ENCODE measurements at regions not wholly inside any gene's neighbourhood (a gene's known extent, or its start where the extent isn't known, plus 50 kb on each side); places are given as distances from the start of the nearest gene placed in this dataset.
"Not testable (repeated sequence)": the region's sequence is repeated elsewhere in the genome, so short reads cannot be mapped to it uniquely, and the experiment has no call there.

DNA sequence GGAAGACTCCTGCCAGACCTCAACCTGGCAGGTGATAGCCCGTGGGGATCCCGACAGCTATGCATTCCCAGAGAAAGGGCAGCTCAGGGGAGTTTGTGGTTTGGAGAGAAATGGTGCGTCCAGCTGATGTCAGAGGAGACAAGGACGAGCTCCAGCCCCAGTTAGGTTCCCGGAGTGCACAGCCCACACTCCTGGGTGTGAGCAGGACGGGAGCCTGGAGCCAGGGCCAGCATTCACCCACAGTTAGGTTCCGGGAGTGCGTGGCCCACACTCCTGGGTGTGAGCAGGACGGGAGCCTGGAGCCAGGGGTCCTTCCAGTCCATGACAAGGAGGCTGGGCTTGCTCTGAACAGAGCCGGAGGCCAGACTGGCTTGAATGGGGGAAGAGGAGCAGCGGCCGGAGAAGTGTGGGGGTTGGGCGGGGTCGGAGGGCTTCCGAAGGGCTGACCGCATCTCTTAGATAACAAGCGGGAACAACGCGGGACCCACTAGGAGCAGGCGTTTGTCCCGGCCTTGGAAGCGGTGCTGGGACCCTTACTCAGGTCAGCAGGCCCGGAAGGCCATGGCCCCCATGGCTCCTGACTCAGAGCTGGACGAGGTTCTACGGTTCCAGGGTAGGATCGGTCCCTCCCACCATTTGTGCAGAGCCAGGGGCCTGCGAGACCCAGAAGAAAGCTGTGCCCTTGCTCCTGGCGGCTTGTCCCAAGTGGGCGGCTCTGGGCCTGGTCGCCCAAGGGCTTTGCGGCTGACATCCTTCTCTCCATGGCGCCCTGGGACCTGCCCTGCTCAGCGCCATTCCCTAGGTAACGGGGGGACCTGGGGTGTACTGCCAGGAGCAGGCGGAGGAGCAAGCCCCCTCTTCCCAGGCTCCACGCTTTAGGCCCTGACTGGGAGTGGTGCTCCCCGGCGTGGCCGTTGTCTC, 185.6 kb downstream of the RTP5 start:
- Histone ChIP-seq H3K4me1 (ENCODE audit: control insufficient read depth, insufficient read depth, low read length) (no peaks in the 10 kb centered on the region), H3K27me3 (ENCODE audit: control insufficient read depth, insufficient read depth, low read length) (peaks cover 82% of the 10 kb centered on the region), H3K9me3 (ENCODE audit: control insufficient read depth, insufficient read depth, low read length) (no peaks in the 10 kb centered on the region), H3K4me3 (ENCODE audit: low read depth, low read length) (no peak overlapping the region), H3K9ac (ENCODE audit: low read depth, low read length) (no peak overlapping the region), H3K36me3 (ENCODE audit: control insufficient read depth, insufficient read depth, low read length) (no peaks in the 10 kb centered on the region)

- Histone ChIP-seq H3K27me3 (ENCODE audit: control insufficient read depth, insufficient read depth, low read length) (peaks cover 76% of the 10 kb centered on the region), H3K9me3 (ENCODE audit: control insufficient read depth, insufficient read depth, low read length) (peaks cover 3% of the 10 kb centered on the region)
Observed at GRCh38 chr2:242056026-242056425, 186.5 kb downstream of the RTP5 start.

GRCh38 chr2:242056785-242057184, 187.3 kb downstream of the RTP5 start:
- Histone ChIP-seq H3K36me3 (ENCODE audit: control insufficient read depth, insufficient read depth, low read length) (no peaks in the 10 kb centered on the region), H3K27me3 (ENCODE audit: control insufficient read depth, insufficient read depth, low read length) (peaks cover 68% of the 10 kb centered on the region), H3K9ac (ENCODE audit: low read depth, low read length) (no peak overlapping the region), H3K4me1 (ENCODE audit: control insufficient read depth, insufficient read depth, low read length) (no peaks in the 10 kb centered on the region), H3K9me3 (ENCODE audit: control insufficient read depth, insufficient read depth, low read length) (peaks cover 5% of the 10 kb centered on the region), H3K4me3 (ENCODE audit: low read depth, low read length) (no peak overlapping the region)

More at GRCh38 chr2:242056026-242056425, 186.5 kb downstream of the RTP5 start:
- Histone ChIP-seq H3K4me1 (ENCODE audit: control insufficient read depth, insufficient read depth, low read length) (no peaks in the 10 kb centered on the region), H3K4me3 (ENCODE audit: low read depth, low read length) (no peak overlapping the region), H3K9ac (ENCODE audit: low read depth, low read length) (no peak overlapping the region), H3K36me3 (ENCODE audit: control insufficient read depth, insufficient read depth, low read length) (no peaks in the 10 kb centered on the region)

GRCh38 chr2:242057379-242058040, 188.0 kb downstream of the RTP5 start:
- Histone ChIP-seq H3K4me3 (ENCODE audit: low read depth, low read length) (no peak overlapping the region), H3K9me3 (ENCODE audit: control insufficient read depth, insufficient read depth, low read length) (peaks cover 5% of the 10 kb centered on the region), H3K36me3 (ENCODE audit: control insufficient read depth, insufficient read depth, low read length) (no peaks in the 10 kb centered on the region), H3K4me1 (ENCODE audit: control insufficient read depth, insufficient read depth, low read length) (no peaks in the 10 kb centered on the region), H3K27me3 (ENCODE audit: control insufficient read depth, insufficient read depth, low read length) (peaks cover 63% of the 10 kb centered on the region), H3K9ac (ENCODE audit: low read depth, low read length) (no peak overlapping the region)

- no peak overlapping the region for H3K9ac ChIP-seq (ENCODE audit: low read depth, low read length)
- H3K4me1 ChIP-seq (ENCODE audit: control insufficient read depth, insufficient read depth, low read length), result peaks cover 4% of the 10 kb centered on the region
- no peaks in the 10 kb centered on the region for H3K36me3 ChIP-seq (ENCODE audit: control insufficient read depth, insufficient read depth, low read length)
- H3K27me3 ChIP-seq (ENCODE audit: control insufficient read depth, insufficient read depth, low read length), result peaks cover 56% of the 10 kb centered on the region
- H3K9me3 ChIP-seq (ENCODE audit: control insufficient read depth, insufficient read depth, low read length), result peaks cover 5% of the 10 kb centered on the region
- no peak overlapping the region for H3K4me3 ChIP-seq (ENCODE audit: low read depth, low read length)
Observed at GRCh38 chr2:242058116-242058680, 188.7 kb downstream of the RTP5 start.

- H3K4me3 ChIP-seq (ENCODE audit: low read depth, low read length), result no peak overlapping the region
- H3K9me3 ChIP-seq (ENCODE audit: control insufficient read depth, insufficient read depth, low read length), result peaks cover 5% of the 10 kb centered on the region
- no peak overlapping the region for H3K9ac ChIP-seq (ENCODE audit: low read depth, low read length)
- no peaks in the 10 kb centered on the region for H3K36me3 ChIP-seq (ENCODE audit: control insufficient read depth, insufficient read depth, low read length)
- H3K27me3 ChIP-seq (ENCODE audit: control insufficient read depth, insufficient read depth, low read length), result peaks cover 42% of the 10 kb centered on the region
- peaks cover 11% of the 10 kb centered on the region for H3K4me1 ChIP-seq (ENCODE audit: control insufficient read depth, insufficient read depth, low read length)
Observed at GRCh38 chr2:242059566-242059965, 190.0 kb downstream of the RTP5 start.

GRCh38 chr2:242060212-242060835, 190.8 kb downstream of the RTP5 start:
- Histone ChIP-seq H3K27me3 (ENCODE audit: control insufficient read depth, insufficient read depth, low read length) (peaks cover 36% of the 10 kb centered on the region), H3K36me3 (ENCODE audit: control insufficient read depth, insufficient read depth, low read length) (no peaks in the 10 kb centered on the region), H3K4me3 (ENCODE audit: low read depth, low read length) (no peak overlapping the region), H3K4me1 (ENCODE audit: control insufficient read depth, insufficient read depth, low read length) (peaks cover 12% of the 10 kb centered on the region), H3K9me3 (ENCODE audit: control insufficient read depth, insufficient read depth, low read length) (peaks cover 5% of the 10 kb centered on the region), H3K9ac (ENCODE audit: low read depth, low read length) (no peak overlapping the region)

- H3K36me3 ChIP-seq (ENCODE audit: control insufficient read depth, insufficient read depth, low read length); H3K9ac ChIP-seq (ENCODE audit: low read depth, low read length); H3K9me3 ChIP-seq (ENCODE audit: control insufficient read depth, insufficient read depth, low read length); H3K4me3 ChIP-seq (ENCODE audit: low read depth, low read length): not testable (repeated sequence)
- peaks cover 21% of the 10 kb centered on the region for H3K27me3 ChIP-seq (ENCODE audit: control insufficient read depth, insufficient read depth, low read length)
- peaks cover 12% of the 10 kb centered on the region for H3K4me1 ChIP-seq (ENCODE audit: control insufficient read depth, insufficient read depth, low read length)
Observed at GRCh38 chr2:242061930-242062329, 192.4 kb downstream of the RTP5 start.

- Histone ChIP-seq H3K36me3 (ENCODE audit: control insufficient read depth, insufficient read depth, low read length) (no peaks in the 10 kb centered on the region), H3K9ac (ENCODE audit: low read depth, low read length) (no peak overlapping the region), H3K9me3 (ENCODE audit: control insufficient read depth, insufficient read depth, low read length) (peaks cover 5% of the 10 kb centered on the region), H3K4me1 (ENCODE audit: control insufficient read depth, insufficient read depth, low read length) (peaks cover 12% of the 10 kb centered on the region), H3K4me3 (ENCODE audit: low read depth, low read length) (no peak overlapping the region), H3K27me3 (ENCODE audit: control insufficient read depth, insufficient read depth, low read length) (peaks cover 9% of the 10 kb centered on the region)
Observed at GRCh38 chr2:242063436-242063835, 193.9 kb downstream of the RTP5 start.

DNA sequence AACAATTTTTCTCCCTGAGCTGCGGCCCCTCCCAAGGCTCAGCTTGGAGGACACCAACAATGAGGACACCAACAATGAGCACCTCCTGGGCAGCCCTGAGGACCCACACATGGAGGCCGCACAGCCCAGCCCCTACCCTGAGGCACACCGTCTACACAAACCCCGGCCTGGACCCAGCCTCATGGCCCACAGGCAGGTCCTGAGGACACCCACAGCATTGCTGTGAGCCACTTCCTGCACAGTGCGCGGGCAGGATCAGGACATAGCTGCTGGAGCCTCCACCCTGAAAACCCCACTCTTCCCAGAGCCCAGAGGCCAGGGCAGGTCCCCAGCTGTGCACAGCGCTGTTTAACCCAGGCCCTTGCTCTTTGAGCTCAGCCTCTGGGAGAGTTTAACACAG, 194.3 kb downstream of the RTP5 start:
- Histone ChIP-seq H3K27me3 (ENCODE audit: control insufficient read depth, insufficient read depth, low read length) (peaks cover 8% of the 10 kb centered on the region), H3K4me3 (ENCODE audit: low read depth, low read length) (no peak overlapping the region), H3K9me3 (ENCODE audit: control insufficient read depth, insufficient read depth, low read length) (peaks cover 5% of the 10 kb centered on the region), H3K4me1 (ENCODE audit: control insufficient read depth, insufficient read depth, low read length) (peaks cover 12% of the 10 kb centered on the region), H3K9ac (ENCODE audit: low read depth, low read length) (no peak overlapping the region), H3K36me3 (ENCODE audit: control insufficient read depth, insufficient read depth, low read length) (no peaks in the 10 kb centered on the region)

DNA sequence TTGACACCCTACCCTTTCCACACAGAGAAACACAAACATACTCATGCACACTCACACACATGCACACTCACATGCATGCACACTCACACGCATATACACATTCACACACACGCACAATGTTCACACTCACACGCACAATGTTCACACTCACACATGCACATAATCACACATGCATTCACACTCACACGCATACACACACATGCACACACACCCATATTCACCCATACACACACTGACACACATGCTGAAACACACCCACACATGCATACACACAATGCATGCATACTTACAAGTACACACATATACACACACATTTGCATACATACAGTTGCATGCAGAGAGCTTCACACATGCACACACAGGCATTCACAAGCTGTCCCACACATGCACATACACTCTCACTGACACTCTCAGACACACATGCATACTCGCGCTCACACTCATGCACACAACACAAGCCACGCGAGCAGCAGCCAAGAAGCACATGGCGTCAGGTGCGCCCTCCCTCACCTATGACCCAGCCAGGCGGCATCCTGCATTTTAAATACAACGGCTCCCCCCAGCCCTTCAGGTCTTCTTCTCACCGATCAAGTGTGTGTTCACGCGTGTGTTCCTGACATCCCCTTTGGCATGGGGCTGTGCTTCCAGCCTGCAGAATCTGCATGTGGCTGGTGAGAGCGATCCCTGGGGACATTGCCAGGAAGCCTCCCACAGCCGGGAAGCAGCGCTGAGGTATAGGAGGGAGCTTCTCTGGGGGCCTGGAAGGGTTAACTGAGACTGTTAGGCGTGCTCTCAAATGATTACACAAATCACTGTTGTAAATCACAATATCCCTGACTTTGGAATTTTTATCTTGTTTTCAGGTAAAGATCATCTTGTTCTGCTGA, 195.1 kb downstream of the RTP5 start:
- H3K27me3 ChIP-seq (ENCODE audit: control insufficient read depth, insufficient read depth, low read length), result peaks cover 5% of the 10 kb centered on the region
- H3K4me1 ChIP-seq (ENCODE audit: control insufficient read depth, insufficient read depth, low read length), result peaks cover 12% of the 10 kb centered on the region
- no peaks in the 10 kb centered on the region for H3K36me3 ChIP-seq (ENCODE audit: control insufficient read depth, insufficient read depth, low read length)
- no peak overlapping the region for H3K9ac ChIP-seq (ENCODE audit: low read depth, low read length)
- no peak overlapping the region for H3K4me3 ChIP-seq (ENCODE audit: low read depth, low read length)
- peaks cover 5% of the 10 kb centered on the region for H3K9me3 ChIP-seq (ENCODE audit: control insufficient read depth, insufficient read depth, low read length)
